CD14-positive monocyte (primary cell): ENCODE measurements at regions not wholly inside any gene's neighbourhood (a gene's known extent, or its start where the extent isn't known, plus 50 kb on each side); places are given as distances from the start of the nearest gene placed in this dataset.

Experiments
- DNase-seq, 3 donors: peaks; one replicate each; pipeline ENCODE4 v3.0.0-alpha.2; 2011 to 2022
- H2AFZ ChIP-seq: 2 replicates; pipeline ENCODE4 v1.6.0; 2012; ENCODE audit warnings: mild to moderate bottlenecking, low read depth, low read length, inconsistent platforms; ENCODE audit not compliant: insufficient read depth, poor library complexity, severe bottlenecking
- H3K27ac ChIP-seq, 2 donors: 1 replicate in 1 of 2; 2 replicates in 1 of 2; pipeline ENCODE4 v1.5.1; 2012 to 2013; ENCODE audit warnings: low read length in 2 of 2, control low read depth in 1 of 2, inconsistent platforms in 1 of 2, low read depth in 1 of 2, mild to moderate bottlenecking in 1 of 2
- H3K27me3 ChIP-seq, 2 donors: one replicate each; pipeline versions ENCODE4 v1.6.0 to v1.6.1; 2011 to 2013; ENCODE audit warnings: low read length in 2 of 2; ENCODE audit not compliant: control insufficient read depth in 2 of 2, insufficient read depth in 2 of 2
- H3K36me3 ChIP-seq, 2 donors: replicated peaks in 1 of 2; 1 replicate in 1 of 2; 2 replicates in 1 of 2; pipeline versions ENCODE4 v1.5.1 to v1.6.1; 2012 to 2013; ENCODE audit warnings: low read length in 2 of 2, control low read depth in 1 of 2, inconsistent platforms in 1 of 2, mild to moderate bottlenecking in 1 of 2; ENCODE audit not compliant: insufficient read depth in 2 of 2, control insufficient read depth in 1 of 2
- H3K4me1 ChIP-seq, 2 donors: 1 replicate in 1 of 2; 2 replicates in 1 of 2; pipeline versions ENCODE4 v1.5.1 to v1.6.1; 2012 to 2013; ENCODE audit warnings: low read length in 2 of 2, control low read depth in 1 of 2, inconsistent platforms in 1 of 2, mild to moderate bottlenecking in 1 of 2, moderate library complexity in 1 of 2; ENCODE audit not compliant: insufficient read depth in 2 of 2, control insufficient read depth in 1 of 2
- H3K4me2 ChIP-seq: replicated peaks from 2 replicates; pipeline ENCODE3; 2012; ENCODE audit warnings: low read length, moderate library complexity, mild to moderate bottlenecking; ENCODE audit not compliant: poor library complexity, severe bottlenecking; ENCODE audit errors: extremely low read depth
- H3K4me3 ChIP-seq, 3 experiments: fragments of 200-600 bp in 1 of 3; sonication (generic) in 1 of 3; replicated peaks in 1 of 3; 1 replicate in 2 of 3; 2 replicates in 1 of 3; pipeline ENCODE4 v1.5.1; 2011 to 2013; ENCODE audit warnings: low read length in 3 of 3, mild to moderate bottlenecking in 3 of 3, control low read depth in 2 of 3, low read depth in 2 of 3, inconsistent platforms in 1 of 3, moderate library complexity in 1 of 3
- H3K79me2 ChIP-seq: 2 replicates; pipeline ENCODE4 v1.6.0; 2012; ENCODE audit warnings: mild to moderate bottlenecking, control low read depth, inconsistent platforms, low read length, moderate library complexity; ENCODE audit not compliant: insufficient read depth
- H3K9ac ChIP-seq: 2 replicates; pipeline ENCODE4 v1.6.0; 2017; ENCODE audit warnings: low read length, mild to moderate bottlenecking; ENCODE audit not compliant: insufficient read depth, poor library complexity, severe bottlenecking
- H3K9me3 ChIP-seq, 2 donors: replicated peaks in 1 of 2; 1 replicate in 1 of 2; 2 replicates in 1 of 2; pipeline versions ENCODE4 v1.5.1 to v1.6.1; 2012 to 2013; ENCODE audit warnings: low read length in 2 of 2, control low read depth in 1 of 2; ENCODE audit not compliant: control insufficient read depth in 1 of 2, insufficient read depth in 1 of 2
- H4K20me1 ChIP-seq: 2 replicates; pipeline ENCODE4 v1.6.0; 2012; ENCODE audit warnings: mild to moderate bottlenecking, low read length, control low read depth, moderate library complexity; ENCODE audit not compliant: insufficient read depth
- H3K27ac Mint-ChIP-seq, 7 donors: one replicate each; pipeline ENCODE4 v1.8.0; 2020; ENCODE audit warnings: mild to moderate bottlenecking in 7 of 7, mixed read lengths in 7 of 7, moderate library complexity in 6 of 7, inconsistent platforms in 2 of 7
- H3K27me3 Mint-ChIP-seq, 3 donors: one replicate each; pipeline ENCODE4 v1.8.0; 2021 to 2022; ENCODE audit warnings: low read depth in 3 of 3, mild to moderate bottlenecking in 3 of 3, mixed read lengths in 3 of 3, moderate library complexity in 3 of 3, inconsistent platforms in 1 of 3
- H3K36me3 Mint-ChIP-seq, 2 donors: one replicate each; pipeline ENCODE4 v1.8.0; 2020; ENCODE audit warnings: mixed read lengths in 2 of 2, inconsistent platforms in 1 of 2, mild to moderate bottlenecking in 1 of 2
- H3K4me1 Mint-ChIP-seq: one replicate; pipeline ENCODE4 v1.8.0; 2020; ENCODE audit warnings: mild to moderate bottlenecking, mixed read lengths
- H3K4me3 Mint-ChIP-seq, 2 donors: one replicate each; pipeline ENCODE4 v1.8.0; 2020; ENCODE audit warnings: mild to moderate bottlenecking in 2 of 2, mixed read lengths in 2 of 2, moderate library complexity in 1 of 2
- H3K9me3 Mint-ChIP-seq, 7 donors: one replicate each; pipeline ENCODE4 v1.8.0; 2020 to 2022; ENCODE audit warnings: mixed read lengths in 7 of 7, mild to moderate bottlenecking in 6 of 7, moderate library complexity in 6 of 7, inconsistent platforms in 2 of 7
- WGBS: methylation state at CpG from one replicate; pipeline ENCODE4 v1.1.5; 2013; ENCODE audit warnings: missing lambda C conversion rate; ENCODE audit not compliant: insufficient coverage; 5-methylcytosine and 5-hydroxymethylcytosine counted together
- intact Hi-C, 2 donors: fragments of 100-400 bp; cut with micrococcal nuclease; formaldehyde crosslinking; loops; one replicate each; pipeline versions ENCODE4 v1.15.0 to v1.15.1; 2023
- TF ChIP-seq, protein P1 (sequence below): fragments of 200-600 bp; IDR thresholded peaks from one replicate; pipeline ENCODE4 v1.8.0; 2022; ENCODE audit warnings: antibody characterized with exemption, mild to moderate bottlenecking

DNA sequence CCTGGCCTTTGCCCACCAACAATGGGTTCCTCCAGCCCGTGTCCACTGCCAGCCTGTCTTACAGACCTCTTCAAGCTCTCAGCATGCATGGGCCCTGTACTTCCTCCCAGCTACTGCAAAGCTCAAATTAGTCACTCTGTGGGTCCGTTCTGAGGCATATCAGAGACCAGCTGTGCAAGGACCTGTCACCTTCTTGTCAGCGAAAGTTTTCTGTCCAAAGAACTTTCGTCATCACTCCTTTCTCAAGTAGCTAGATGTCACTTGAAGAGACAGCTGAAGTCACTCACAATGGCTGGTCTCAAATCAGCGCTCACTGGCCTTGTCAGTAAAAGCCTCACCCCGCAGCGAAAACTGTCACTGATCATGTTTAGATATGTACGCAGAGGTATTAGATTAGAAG lies 91.4 kb upstream of the DYNLRB2 start:
- Histone ChIP-seq H3K4me1 (no peaks in the 10 kb centered on the region), H3K9me3 (peaks cover 0 to 3% of the 10 kb centered on the region in 2 donors), H3K79me2 (no peaks in the 10 kb centered on the region), H3K27me3 (no peaks in the 10 kb centered on the region), H3K4me2 (no peak overlapping the region), H3K36me3 (no peaks in the 10 kb centered on the region), H3K9ac (no peak overlapping the region), H3K27ac (no peak overlapping the region), H2AFZ (no peak overlapping the region), H4K20me1 (no peaks in the 10 kb centered on the region), H3K4me3 (no peak overlapping the region)
- H3K9me3 Mint-ChIP-seq: peaks cover 0 to 2% (median 0%) of the 10 kb centered on the region in 7 donors
- H3K4me3 Mint-ChIP-seq: no peak overlapping the region
- TF ChIP-seq, protein P1, sequence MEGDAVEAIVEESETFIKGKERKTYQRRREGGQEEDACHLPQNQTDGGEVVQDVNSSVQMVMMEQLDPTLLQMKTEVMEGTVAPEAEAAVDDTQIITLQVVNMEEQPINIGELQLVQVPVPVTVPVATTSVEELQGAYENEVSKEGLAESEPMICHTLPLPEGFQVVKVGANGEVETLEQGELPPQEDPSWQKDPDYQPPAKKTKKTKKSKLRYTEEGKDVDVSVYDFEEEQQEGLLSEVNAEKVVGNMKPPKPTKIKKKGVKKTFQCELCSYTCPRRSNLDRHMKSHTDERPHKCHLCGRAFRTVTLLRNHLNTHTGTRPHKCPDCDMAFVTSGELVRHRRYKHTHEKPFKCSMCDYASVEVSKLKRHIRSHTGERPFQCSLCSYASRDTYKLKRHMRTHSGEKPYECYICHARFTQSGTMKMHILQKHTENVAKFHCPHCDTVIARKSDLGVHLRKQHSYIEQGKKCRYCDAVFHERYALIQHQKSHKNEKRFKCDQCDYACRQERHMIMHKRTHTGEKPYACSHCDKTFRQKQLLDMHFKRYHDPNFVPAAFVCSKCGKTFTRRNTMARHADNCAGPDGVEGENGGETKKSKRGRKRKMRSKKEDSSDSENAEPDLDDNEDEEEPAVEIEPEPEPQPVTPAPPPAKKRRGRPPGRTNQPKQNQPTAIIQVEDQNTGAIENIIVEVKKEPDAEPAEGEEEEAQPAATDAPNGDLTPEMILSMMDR: no peak
- no peaks in the 10 kb centered on the region for H3K36me3 Mint-ChIP-seq
- intact Hi-C loops: no loop called here
- no peak overlapping the region for H3K27ac Mint-ChIP-seq
- DNase-seq: no peak
- peaks cover 0 to 2% (median 0%) of the 10 kb centered on the region in 3 donors for H3K27me3 Mint-ChIP-seq
- WGBS: 81% methylated on average over 8 of the region's 8 CpGs
- no peaks in the 10 kb centered on the region for H3K4me1 Mint-ChIP-seq

DNA sequence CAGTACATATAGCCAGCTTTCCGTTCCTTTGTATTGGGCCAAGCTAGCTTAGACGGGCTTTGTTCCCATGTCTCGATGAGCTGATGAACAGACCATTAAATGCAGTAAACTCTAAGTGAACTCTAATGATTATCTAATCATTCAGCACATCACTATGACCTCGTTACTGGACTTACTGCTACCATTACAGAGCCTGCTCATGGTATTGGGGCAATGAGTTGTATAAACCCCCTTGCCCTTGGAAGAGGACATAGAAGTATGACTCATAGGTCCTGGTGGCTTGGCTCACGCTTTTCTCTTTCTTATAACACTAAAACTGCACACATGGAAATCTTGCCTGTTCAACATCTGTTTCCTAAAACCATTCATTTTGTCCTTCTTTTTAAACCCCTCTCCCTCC lies 93.6 kb upstream of the DYNLRB2 start:
- H4K20me1 ChIP-seq: no peaks in the 10 kb centered on the region

More for the DNA sequence above, 93.6 kb upstream of the DYNLRB2 start:
- H3K9ac ChIP-seq: no peak overlapping the region
- H2AFZ ChIP-seq: no peak overlapping the region
- no peaks in the 10 kb centered on the region for H3K79me2 ChIP-seq
- H3K27me3 ChIP-seq: no peaks in the 10 kb centered on the region
- TF ChIP-seq, protein P1: no peak
- no peaks in the 10 kb centered on the region for H3K4me1 Mint-ChIP-seq
- no peaks in the 10 kb centered on the region for H3K36me3 Mint-ChIP-seq
- intact Hi-C loops: no loop called here
- no peak for DNase-seq
- no peaks in the 10 kb centered on the region for H3K4me1 ChIP-seq
- peaks cover 0 to 2% (median 0%) of the 10 kb centered on the region in 3 donors for H3K27me3 Mint-ChIP-seq
- peaks cover 0 to 3% (median 0%) of the 10 kb centered on the region in 7 donors for H3K9me3 Mint-ChIP-seq
- H3K4me2 ChIP-seq: no peak overlapping the region
- no peak overlapping the region for H3K4me3 ChIP-seq
- no peak overlapping the region for H3K4me3 Mint-ChIP-seq
- H3K9me3 ChIP-seq: no peaks in the 10 kb centered on the region
- 86% methylated on average over 3 of the region's 5 CpGs for WGBS
- H3K27ac ChIP-seq: no peak overlapping the region
- H3K36me3 ChIP-seq: no peaks in the 10 kb centered on the region
- H3K27ac Mint-ChIP-seq: no peak overlapping the region
